HG03521 (cell line): ENCODE measurements at regions not wholly inside any gene's neighbourhood (a gene's known extent, or its start where the extent isn't known, plus 50 kb on each side); places are given as distances from the start of the nearest gene placed in this dataset.
"Not testable (repeated sequence)": the region's sequence is repeated elsewhere in the genome, so short reads cannot be mapped to it uniquely, and the experiment has no call there.

Source experiments
- ATAC-seq: cut with Tn5 transposase; IDR thresholded peaks from one replicate; pipeline ENCODE4 v1.9.1; 2021; ENCODE audit warnings: mild to moderate bottlenecking, moderate library complexity; ENCODE audit not compliant: unreplicated experiment

DNA sequence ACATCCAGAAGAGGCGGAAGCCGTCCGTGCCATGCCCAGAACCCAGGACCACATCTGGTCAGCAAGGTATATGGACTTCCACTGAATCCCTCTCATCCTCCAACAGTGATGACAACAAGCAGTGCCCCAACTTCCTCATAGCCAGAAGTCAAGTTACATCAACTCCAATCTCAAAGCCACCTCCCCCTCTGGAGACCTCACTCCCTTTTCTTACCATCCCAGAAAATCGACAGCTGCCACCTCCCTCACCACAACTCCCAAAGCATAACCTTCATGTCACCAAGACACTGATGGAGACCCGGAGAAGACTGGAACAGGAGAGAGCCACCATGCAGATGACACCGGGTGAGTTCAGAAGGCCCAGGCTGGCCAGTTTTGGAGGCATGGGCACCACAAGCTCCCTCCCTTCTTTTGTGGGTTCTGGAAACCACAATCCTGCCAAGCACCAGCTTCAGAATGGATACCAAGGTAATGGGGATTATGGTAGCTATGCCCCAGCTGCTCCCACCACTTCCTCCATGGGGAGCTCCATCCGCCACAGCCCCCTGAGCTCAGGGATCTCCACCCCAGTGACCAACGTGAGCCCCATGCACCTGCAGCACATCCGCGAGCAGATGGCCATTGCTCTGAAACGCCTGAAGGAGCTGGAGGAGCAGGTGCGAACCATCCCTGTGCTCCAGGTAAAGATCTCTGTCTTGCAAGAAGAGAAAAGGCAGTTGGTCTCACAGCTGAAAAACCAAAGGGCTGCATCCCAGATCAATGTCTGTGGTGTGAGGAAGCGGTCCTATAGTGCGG lies 130.3 kb upstream of the DMRT1 start:
- ATAC-seq, result no peak

DNA sequence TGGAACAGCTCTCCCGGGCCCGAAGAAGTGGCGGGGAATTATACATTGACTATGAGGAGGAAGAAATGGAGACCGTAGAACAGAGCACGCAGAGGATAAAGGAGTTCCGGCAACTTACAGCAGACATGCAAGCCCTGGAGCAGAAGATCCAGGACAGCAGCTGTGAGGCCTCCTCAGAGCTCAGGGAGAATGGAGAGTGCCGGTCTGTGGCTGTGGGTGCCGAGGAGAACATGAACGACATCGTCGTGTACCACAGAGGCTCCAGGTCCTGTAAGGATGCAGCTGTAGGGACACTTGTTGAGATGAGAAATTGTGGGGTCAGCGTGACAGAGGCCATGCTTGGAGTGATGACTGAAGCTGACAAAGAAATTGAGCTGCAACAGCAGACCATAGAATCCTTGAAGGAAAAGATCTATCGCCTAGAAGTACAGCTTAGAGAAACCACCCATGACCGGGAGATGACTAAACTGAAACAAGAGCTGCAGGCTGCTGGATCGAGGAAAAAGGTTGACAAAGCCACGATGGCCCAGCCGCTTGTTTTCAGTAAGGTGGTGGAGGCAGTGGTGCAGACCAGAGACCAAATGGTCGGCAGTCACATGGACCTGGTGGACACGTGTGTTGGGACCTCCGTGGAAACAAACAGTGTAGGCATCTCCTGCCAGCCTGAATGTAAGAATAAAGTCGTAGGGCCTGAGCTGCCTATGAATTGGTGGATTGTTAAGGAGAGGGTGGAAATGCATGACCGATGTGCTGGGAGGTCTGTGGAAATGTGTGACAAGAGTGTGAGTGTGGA lies 129.5 kb upstream of the DMRT1 start:
- no peak for ATAC-seq

DNA sequence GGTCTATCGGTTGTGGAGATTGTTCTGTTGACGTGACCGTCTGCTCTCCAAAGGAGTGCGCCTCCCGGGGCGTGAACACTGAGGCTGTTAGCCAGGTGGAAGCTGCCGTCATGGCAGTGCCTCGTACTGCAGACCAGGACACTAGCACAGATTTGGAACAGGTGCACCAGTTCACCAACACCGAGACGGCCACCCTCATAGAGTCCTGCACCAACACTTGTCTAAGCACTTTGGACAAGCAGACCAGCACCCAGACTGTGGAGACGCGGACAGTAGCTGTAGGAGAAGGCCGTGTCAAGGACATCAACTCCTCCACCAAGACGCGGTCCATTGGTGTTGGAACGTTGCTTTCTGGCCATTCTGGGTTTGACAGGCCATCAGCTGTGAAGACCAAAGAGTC lies 128.9 kb upstream of the DMRT1 start:
- no peak for ATAC-seq

DNA sequence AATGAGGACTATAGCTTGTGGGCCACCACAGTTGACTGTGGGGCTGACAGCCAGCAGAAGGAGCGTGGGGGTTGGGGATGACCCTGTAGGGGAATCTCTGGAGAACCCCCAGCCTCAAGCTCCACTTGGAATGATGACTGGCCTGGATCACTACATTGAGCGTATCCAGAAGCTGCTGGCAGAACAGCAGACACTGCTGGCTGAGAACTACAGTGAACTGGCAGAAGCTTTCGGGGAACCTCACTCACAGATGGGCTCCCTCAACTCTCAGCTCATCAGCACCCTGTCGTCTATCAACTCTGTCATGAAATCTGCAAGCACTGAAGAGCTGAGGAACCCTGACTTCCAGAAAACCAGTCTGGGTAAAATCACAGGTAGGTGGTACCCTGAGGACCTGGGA lies 128.4 kb upstream of the DMRT1 start:
- ATAC-seq, result no peak

DNA sequence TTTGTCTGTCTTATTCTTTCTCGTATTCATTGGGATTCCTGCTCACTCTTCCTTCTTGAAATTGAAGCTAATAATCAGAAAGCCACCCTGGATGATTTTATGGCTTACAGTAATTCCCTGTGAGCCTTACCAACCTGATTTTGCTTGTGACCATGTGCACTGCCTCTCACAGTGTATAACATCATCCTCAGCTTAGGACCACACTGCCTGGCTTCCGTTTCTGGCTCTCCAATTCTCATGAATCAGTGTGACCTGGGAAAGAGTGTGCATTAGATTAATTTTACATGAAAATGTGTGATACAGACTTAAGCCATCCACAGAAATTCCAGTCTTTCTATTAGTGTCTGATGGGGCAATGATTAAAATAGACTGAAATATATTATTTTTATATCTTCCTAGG lies 126.8 kb upstream of the DMRT1 start:
- ATAC-seq, result no peak

DNA sequence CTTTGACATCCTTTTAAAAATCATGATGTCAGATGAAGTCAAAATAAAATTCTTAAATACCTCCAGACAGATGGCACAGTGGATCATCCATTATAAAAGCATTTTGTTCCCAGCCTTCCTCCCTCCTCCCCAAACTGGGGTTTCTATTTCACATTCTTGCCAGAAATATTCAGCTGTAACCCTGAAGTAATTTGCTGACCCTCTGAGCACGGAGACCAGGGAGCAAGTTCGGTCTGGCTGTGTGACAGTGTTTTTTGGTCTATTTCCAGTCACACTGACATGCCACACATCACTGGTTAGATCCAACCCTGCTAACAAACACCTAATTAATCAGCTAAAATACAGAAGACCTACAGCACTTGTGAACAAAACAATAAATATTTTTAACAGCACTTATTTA lies 126.2 kb upstream of the DMRT1 start:
- ATAC-seq, result no peak

DNA sequence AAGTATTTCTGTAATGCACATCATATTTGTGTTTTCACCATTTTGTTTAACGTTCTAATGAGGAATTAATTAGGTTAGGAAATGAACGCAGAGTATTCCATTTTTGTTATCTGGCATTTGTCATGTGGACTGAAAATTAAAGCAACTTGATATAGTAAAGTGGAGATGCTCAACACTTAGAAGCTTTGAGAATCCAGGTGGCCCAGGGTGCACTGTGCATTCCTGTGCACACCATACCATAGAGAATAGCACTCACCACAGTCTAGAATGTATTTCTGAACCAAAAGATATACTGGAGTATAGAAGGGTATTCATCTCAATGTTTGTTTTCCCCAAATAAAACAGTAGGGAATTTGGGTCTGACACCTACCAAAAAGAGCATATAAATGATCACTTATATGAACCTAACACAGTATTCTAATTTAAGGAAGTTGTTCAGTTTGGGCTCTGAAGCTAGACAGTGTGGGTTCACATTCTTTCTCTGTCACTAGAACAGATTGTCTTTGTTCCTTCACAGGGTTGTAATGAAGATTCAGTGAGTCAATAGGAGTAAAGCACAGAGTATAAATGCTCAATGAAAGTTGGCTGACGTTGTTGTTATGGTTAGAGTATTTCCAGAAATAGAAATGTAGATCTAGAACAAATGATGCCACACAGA lies 125.6 kb upstream of the DMRT1 start:
- ATAC-seq, result no peak

DNA sequence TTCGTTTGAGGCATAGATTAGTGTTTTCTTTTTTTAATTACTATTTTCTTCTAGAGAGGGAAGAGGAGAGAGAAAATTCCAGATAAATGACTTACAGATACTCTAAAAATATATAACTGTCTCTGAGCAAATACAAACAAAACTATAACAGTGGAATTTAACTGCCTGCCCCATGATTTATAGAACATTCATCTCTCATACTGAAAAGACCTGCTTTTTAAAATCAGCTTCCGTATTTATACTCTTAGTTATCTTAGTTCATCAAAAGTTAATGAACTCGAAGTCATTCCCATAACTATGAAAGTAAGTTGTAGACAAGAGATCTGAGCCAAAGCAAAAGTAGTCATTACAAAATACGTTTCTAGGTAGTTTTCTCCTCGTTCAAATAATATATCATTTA lies 123.8 kb upstream of the DMRT1 start:
- no peak for ATAC-seq

DNA sequence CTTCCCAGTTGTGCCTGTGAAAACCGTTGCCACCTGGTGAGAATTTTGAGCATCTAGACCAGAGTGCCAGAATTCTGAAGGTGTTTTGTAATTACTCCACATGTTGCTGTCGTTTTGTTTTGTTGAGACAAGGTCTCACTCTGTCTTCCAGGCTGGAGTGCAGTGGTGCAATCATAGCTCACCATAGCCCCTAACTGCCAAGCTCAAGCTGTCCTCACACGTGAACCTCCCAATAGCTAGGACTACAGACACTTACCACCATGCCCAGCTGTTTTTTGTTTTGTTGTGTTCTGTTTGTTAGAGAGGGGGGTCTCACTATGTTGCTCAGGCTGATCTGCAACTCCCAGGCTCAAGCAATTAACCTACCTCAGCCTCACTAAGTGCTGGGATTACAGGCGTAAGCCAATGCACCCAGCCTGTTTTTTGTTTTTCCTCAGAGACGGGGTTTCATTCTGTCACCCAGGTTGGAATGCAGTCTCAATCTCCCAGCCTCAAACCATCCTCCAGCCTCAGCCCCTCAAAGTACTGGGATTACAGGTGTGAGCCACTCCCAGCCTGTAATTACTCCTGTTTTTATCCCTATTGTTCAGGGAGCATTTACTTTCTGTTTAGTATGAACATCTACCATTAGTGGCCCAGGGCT lies 121.1 kb upstream of the DMRT1 start:
- ATAC-seq, result no peak

DNA sequence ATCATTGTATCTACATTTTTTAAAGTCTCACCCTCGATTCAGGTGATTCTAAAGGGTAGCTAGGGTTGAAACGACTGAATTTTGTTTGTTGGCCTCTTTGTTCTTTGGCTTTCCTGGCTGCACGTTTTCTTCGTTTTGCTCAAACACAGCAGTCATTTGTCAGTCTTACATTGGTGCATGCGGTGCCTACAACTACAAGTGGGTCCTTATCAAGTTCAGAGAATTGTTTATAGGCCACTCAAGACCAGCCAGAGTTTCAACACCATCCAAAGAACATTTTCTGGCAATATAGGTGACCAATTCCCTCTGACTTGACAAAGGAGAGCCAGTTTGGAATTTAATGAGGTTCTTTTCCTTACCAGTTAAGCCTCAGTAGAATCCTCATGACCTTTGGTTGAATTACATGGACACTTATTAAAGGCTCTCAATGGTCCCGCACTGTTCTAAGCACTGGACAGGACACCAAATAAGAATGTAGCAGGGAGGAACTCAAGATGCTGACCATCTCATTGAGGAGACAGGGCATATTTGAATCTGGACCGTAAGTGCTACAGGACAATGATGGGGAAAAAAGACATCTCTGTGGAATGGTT lies 119.0 kb upstream of the DMRT1 start:
- ATAC-seq, result no peak

DNA sequence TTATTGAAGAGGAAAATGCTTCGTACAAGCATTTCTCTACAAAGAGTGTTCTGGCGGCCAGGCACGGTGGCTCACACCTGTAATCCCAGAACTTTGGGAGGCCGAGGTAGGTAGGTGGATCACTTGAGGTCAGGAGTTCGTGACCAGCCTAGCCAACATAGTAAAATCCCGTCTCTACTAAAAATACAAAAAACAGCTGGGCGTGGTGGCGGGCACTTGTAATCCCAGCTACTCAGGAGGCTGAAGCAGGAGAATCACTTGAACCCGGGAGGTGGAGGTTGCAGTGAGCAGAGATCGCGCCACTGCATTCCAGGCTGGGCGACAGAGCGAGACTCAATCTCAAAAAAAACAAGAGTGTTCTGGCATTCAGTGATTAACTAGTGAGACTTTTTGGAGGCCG lies 117.0 kb upstream of the DMRT1 start:
- ATAC-seq, result not testable (repeated sequence)

DNA sequence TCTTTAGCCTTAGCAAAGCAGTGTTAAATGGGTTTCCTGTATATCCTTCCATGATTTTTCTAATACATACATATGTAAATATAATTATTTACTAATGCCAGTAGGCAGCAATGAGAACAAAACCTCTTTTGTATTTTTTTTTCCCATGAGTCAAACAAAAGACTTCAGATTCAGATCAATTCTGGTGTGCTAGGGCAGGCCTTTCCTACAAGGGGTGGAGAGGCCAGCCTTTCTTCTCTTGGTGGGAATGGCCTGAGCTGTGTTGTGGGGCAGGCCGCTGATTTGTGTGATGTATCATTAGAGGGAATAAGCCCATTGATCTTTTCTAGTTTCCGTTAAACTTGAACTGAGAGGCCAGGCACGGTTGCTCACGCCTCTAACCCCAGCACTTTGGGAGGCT lies 115.5 kb upstream of the DMRT1 start:
- ATAC-seq, result no peak

DNA sequence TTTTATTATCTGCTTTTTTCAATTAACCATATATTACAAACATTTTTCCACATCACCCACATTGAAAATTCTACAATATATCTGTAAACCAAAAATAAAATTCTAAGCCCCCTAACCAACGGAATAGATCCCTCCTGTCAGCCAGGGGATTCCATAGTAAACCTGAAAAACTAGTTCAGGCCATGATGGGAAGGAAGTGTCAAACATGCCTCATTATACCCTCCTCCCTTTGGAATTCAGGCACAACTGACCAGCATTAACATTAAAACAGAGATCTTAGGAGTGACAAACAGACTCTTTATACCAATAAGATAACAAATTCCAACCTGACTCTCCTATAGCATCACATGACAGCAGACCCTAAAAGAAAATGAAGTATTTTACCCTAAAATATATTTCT lies 113.7 kb upstream of the DMRT1 start:
- ATAC-seq, result no peak

DNA sequence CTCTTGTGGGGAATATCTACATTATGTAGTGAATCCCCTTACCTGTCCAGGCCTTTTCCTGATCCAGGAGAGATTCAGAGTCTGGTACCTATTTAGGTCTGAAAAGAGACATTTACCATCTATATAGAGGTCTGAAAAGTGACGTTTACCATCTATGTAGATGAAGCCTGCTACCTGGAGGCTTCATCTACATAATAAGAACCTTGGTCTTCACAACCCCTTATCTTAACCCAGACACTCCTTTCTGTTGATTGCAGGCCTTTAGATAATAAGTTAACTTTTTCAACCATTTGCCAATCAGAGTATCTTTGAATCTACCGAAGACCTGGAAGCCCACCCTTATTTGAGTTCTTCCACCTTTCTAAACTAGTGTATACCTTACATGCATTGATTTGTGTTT lies 113.0 kb upstream of the DMRT1 start:
- no peak for ATAC-seq

DNA sequence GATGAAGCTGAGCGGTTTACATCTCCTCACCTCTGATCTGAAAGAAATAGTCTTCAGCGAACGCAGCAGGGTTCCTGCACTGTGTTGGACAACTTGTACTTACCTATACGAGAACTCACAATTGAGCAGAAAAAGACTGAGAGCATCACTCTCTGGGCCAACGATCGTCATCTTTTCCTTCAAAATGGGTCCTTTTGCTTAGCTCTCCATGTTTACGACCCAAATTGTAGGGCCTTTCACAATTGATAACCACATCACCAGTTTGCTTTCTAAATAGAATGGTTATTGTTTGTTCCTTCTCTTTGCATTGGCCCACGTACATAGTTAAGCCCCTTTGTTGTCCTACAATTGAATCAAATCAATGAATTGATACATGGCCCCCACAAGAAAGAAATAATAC lies 110.0 kb upstream of the DMRT1 start:
- ATAC-seq, result no peak

DNA sequence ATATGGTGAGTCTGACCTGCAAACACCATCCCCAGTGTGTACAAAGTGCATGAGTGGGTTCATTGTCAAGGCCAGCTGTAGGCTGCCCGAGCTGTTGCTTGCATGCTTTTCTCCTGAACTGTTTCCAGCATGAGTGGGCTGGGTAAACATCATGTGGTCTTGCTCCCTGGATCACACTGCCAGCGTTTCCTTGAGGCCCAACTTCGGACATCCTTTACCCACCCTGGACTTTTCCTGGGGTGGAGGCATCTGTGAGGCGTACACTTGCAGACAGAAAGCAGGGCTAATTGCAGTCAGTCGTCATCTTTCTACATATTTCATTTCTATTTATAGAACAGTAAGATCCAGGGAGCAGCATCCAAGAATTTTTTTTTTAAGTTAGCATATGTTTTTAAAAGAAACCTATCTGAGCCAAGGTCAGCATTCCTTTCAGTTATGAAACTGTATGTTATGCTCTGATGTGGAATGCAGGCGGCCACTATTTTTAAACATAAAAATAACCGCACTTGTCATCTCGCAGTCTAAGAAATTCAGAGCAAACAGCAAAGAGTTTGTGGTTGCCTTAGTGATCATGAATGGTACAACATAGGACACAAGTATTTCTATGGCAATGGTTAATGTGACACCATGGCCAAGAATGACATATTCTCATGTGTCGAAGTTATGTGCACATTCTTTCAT lies 106.5 kb upstream of the DMRT1 start:
- no peak for ATAC-seq

DNA sequence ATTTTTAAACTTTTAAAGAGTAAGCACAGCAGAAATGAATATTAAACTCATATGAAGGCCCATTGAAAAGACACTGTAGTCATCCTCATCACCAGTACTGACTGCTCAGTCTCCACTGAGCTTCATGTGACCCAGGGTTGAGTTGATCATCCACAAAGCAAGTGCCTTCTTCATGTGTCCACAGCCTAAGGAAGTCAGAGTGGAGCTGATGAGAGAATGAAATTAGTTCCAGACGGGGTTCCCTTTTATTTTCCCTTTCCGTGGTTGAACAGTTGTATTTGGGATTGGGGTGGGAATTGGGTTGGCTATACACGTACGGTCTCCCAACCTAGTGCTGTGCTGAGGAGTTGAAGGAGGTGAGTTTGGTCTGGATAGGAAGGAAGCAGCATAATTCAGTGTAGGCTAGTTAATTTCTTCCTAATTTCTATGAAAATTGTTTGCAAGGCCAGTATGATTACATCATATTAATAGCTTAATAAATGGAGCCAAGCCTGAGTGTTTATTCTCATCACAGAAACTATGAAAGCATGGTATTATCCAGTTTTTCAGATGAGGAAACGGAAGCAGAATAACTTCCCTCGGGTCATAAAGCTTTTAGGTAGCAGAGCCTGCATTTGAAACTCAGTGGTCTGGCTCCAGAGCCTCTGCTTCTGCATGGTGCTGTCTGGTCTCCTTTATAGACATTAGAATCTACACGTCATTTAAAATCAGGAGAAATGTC lies 103.9 kb upstream of the DMRT1 start:
- no peak for ATAC-seq

DNA sequence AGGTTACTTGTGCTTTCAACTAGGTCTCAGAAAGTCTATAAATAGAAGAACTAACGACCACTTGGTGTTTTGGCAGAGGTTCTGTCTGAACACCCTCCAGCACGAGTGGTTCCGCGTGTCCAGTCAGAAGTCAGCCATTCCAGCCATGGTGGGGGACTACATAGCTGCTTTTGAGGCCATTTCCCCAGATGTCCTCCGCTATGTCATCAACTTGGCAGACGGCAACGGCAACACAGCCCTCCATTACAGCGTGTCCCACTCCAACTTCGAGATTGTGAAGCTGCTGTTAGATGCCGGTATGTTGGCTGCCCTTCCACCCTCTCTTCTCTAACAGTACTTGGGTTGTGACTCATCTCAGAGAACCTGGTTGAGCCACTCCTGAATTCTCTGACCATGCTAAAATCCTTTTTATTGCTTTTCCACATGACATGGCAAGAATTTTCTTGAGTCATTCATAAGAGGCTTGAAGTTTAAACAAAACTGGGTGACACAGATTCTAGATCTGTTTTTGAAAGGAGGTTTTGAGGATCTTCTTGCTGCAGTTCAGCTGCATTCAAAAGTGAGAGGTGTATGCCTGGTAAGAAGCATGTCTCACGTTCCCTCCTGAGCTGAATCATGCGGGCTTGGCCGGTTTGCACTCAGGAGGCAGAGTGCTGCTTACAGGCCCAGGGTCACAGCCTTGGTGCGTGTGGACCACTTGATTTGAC lies 103.1 kb upstream of the DMRT1 start:
- no peak for ATAC-seq

DNA sequence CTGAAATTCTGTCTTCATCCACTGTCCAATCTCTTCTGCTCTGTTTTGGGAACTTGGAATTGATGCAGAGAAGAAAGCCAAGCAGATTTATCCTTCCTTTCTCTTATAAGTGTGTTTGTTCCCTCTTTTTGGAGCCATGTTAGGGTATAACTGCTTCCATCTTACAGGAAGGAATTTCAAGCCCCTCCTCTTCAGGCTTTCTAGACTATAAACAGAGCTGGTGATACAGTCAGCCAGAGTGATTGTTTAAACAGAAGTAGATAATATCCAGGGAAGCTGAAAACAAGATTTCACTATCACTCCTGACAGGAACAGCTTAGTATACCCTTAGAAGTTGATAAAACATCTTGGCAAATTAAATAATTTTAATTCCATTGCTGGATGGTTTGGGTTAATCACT lies 102.1 kb upstream of the DMRT1 start:
- ATAC-seq, result no peak
